Cardiac septum (tissue), 1 donor: ENCODE measurements at regions not wholly inside any gene's neighbourhood (a gene's known extent, or its start where the extent isn't known, plus 50 kb on each side); places are given as distances from the start of the nearest gene placed in this dataset.

ENCODE experiments used
- DNase-seq: peaks from one replicate; pipeline ENCODE4 v3.0.0-alpha.2; 2020; ENCODE audit warnings: low spot score
- intact Hi-C: fragments of 100-400 bp; cut with DNase I; formaldehyde crosslinking; loops from one replicate; pipeline ENCODE4 v1.14.0; 2022
- donor health status: DM: no; HTN: no; CAD: no.

DNA sequence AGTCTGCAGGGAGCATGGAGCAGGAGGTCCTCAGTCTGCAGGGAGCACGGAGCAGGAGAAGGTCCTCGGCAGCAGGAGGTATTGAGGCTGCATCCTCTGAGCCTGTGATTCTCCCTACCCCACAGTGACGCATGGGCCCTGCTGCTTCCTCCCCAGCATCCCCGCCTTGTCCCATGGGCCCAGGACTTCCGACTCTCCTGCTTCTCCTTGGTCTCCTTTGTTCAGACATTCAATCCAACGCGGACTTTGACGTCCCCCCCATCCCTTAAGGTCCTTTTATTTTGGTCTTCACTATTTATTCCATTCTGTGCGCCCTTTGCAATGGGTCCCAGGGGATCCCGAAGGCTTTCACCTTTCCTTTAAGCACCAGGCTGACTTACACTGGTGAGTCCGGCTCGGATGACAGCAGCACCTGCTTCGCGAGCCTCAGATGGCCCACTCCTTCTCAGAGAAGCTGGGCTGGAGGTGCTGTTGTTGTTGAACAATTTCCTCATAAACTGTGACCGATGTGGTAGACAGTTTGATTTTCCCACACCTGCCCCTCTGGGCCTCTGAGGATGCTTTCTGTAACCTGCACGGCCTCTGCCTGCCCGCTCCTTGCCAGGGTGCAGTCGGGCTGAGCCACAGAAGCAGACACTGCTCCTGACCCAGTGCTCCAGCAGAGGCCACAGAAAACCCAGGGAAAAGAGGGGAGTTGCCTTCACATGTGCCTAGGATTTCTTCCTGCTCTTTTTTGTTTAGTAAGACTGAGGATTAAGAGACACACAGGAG lies 407.2 kb upstream of the SHH start:
- no peak for DNase-seq
- intact Hi-C loops, result no loop called here

DNA sequence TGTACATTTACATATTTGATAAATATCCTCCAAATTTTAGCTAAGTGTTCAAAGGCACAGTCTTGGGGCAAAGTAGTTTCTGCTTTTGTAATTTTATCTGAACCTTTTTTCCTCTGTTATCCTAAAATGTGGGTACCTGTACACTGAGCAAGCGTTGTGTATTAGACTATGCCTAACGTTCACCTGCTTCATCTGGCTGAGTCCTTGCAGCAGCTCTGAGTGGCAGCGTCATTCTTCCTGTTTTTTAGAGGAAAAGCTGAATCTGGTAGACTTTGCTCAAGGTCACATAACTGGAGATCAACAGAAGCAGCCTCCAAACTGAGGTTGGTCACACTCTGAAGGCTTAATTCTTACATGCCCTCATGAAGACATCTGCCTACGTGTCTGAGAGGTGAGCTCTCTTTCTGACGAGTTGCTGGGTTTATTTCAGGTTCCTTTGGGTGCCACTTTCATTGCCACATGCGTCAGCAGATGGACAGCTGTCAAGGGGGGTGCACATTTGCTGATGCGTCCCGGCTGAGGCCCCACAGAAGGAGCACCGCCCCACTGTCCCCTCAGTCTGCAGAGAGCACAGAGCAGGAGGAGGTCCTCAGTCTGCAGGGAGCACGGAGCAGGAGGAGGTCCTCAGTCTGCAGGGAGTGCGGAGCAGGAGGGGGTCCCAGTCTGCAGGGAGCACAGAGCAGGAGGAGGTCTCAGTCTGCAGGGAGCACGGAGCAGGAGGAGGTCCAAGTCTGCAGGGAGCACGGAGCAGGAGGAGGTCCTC lies 406.5 kb upstream of the SHH start:
- intact Hi-C loops, result no loop called here
- no peak for DNase-seq

- intact Hi-C loops, result no loop called here
- DNase-seq, result no peak
Measured at GRCh38 chr7:156217803-156218202, 405.5 kb upstream of the SHH start.

- intact Hi-C loops, result no loop called here
- DNase-seq, result no peak
Measured at GRCh38 chr7:156209087-156209486, 396.8 kb upstream of the SHH start.

- no peak for DNase-seq
- intact Hi-C loops, result no loop called here
Measured at GRCh38 chr7:156207306-156207705, 395.0 kb upstream of the SHH start.

DNA sequence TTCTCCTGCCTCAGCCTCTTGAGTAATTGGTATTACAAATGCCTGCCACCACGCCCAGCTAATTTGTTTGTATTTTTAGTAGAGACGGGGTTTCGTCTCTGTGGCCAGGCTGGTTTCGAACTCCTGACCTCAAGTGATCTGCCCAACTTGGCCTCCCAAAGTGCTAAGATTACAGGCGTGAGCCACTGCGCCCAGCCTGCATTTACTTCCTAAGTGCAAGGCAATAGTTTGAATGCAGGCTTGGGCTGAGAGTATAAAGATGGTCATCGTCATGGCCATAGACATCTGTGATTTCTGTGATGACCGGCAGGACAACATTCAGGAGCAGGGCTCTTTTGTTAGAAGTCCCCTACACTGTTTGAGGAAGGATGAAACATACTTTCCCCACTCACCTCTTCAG lies 393.9 kb upstream of the SHH start:
- intact Hi-C loops, result no loop called here
- no peak for DNase-seq

GRCh38 chr7:156204820-156205219 lies 392.6 kb upstream of the SHH start:
- DNase-seq, result no peak
- intact Hi-C loops, result no loop called here

DNA sequence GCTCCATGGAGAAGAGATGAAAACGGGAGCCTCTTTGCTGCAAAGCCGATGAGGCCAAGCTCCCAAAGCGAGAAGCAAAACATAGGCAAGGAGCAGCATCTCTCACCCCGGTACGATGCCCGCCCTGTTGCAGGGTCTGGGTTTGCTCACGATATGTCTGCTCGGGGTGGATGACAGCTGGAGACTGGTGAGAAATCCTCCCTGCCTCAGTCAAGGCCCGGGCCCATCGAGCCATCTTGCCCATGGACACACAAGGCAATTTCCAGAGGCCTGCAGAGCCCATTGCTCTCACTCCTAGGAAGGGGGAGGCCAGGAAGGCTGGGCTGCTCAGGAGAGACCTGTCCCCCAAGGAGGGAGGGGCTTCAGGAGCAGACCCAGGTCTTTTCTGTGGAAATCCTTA lies 391.7 kb upstream of the SHH start:
- intact Hi-C loops, result no loop called here
- DNase-seq, result no peak

GRCh38 chr7:156198277-156198676 lies 386.0 kb upstream of the SHH start:
- intact Hi-C loops, result no loop called here

DNA sequence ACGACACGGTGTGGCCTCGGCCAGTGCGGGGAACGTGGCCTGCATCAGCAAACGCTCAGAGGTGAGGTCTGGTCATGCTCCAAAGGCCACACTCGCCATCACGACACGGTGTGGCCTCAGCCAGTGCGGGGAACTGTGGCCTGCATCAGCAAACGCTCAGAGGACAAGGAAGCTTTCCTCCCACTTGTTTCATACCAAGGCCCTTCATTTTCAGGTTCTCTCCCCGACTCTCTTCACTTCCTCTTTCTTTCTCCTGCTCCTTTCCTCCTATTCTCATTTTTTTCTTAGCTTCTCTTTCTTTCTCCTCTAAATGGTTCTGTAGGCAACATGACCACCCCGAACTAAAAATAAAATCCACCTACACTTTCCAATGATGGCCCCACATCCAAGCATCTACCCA lies 384.4 kb upstream of the SHH start:
- DNase-seq, result no peak

More at GRCh38 chr7:156198277-156198676, 386.0 kb upstream of the SHH start:
- DNase-seq, result peak; percentile 46

GRCh38 chr7:156195276-156195675 lies 383.0 kb upstream of the SHH start:
- intact Hi-C loops, result no loop called here
- DNase-seq, result no peak

More for the DNA sequence above, 384.4 kb upstream of the SHH start:
- intact Hi-C loops, result no loop called here

GRCh38 chr7:156194813-156195212 lies 382.6 kb upstream of the SHH start:
- intact Hi-C loops, result no loop called here
- no peak for DNase-seq

- intact Hi-C loops, result no loop called here
- DNase-seq, result no peak
Measured at GRCh38 chr7:156192921-156193320, 380.7 kb upstream of the SHH start.

DNA sequence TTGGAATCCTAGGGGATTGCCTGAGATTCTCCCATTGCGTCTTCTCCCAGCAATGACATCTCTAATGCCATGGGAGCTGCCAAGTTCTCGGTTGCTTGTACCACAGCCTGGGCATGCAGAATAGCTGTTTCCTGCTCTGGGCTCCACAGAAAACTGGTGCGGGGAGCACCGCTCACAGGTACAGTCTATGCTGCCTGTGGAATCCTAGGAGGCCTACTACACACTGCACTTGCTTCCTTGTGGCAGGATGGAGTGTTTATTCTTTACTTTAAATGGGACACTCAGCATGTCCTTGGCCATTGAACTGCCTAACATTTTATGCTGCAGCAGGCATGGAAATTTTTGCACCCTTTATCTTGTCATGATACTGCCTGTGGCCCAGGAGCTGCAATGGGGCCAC lies 378.8 kb upstream of the SHH start:
- intact Hi-C loops, result no loop called here
- DNase-seq, result no peak

GRCh38 chr7:156185076-156185475 lies 372.8 kb upstream of the SHH start:
- no peak for DNase-seq
- intact Hi-C loops, result no loop called here

- intact Hi-C loops, result no loop called here
Measured at GRCh38 chr7:156184164-156184563, 371.9 kb upstream of the SHH start.

GRCh38 chr7:156180451-156181229 lies 368.4 kb upstream of the SHH start:
- DNase-seq, result no peak
- intact Hi-C loops, result no loop called here

More at GRCh38 chr7:156184164-156184563, 371.9 kb upstream of the SHH start:
- DNase-seq, result no peak

DNA sequence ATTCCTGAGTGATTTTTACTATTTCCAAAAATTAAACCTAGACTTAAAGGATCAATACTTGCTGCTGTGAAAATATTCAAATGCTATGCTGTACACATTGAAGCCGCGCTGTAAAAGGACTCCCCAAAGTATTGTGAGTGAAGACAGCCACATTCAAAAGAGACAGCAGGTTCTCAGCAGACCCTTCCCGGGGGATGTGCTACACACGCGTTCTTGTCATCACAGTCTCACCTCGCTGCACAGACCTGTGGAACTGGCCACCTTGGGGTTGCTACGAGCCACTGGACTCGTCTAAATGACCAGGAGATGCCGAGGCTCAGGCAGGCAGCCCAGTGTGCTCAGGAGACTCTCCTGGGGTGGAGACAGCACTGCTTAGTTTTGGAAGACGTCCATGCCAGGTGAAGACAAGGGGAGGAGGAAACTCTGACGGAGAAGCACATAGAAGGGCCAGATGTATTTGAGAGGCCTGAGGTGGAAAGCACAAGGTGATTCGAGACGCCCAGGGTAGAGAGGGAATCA lies 367.7 kb upstream of the SHH start:
- DNase-seq, result no peak
- intact Hi-C loops, result no loop called here

- DNase-seq, result no peak
- intact Hi-C loops, result no loop called here
Measured at GRCh38 chr7:156178857-156179256, 366.6 kb upstream of the SHH start.

GRCh38 chr7:156178214-156178613 lies 366.0 kb upstream of the SHH start:
- no peak for DNase-seq
- intact Hi-C loops, result no loop called here
